Heart left ventricle (tissue), 13 donors: ENCODE measurements at regions not wholly inside any gene's neighbourhood (a gene's known extent, or its start where the extent isn't known, plus 50 kb on each side); places are given as distances from the start of the nearest gene placed in this dataset.

ENCODE experiments used
- POLR2A ChIP-seq, 2 donors: fragments of 450-650 bp; IDR thresholded peaks; one replicate each; pipeline ENCODE4 v1.6.1; 2017; ENCODE audit warnings: antibody characterized with exemption in 2 of 2, mild to moderate bottlenecking in 2 of 2, moderate library complexity in 2 of 2
- TF ChIP-seq, protein P1 (sequence below), 12 donors: fragments of 200-600 bp; sonication (generic) in 4 of 12; IDR thresholded peaks; one replicate each; pipeline versions ENCODE4 v1.5.0 to v1.8.0; 2018 to 2022; ENCODE audit warnings: antibody characterized with exemption in 12 of 12, mild to moderate bottlenecking in 5 of 12
- donor health status: ischemic (EF 13 %, LVEDD 7.1; RV severe dilation, severe dysfunction).
- donor health status: DM: no; HTN: yes; CAD: no.
- donor health status: DM: no; HTN: no; CAD: no.
- donor health status: ischemic (EF 25% LVEDD 6.9; RV normal size, moderate dysfunction).
- donor health status: ischemic (EF 25% LVEDD 5.7; RV mildly dilated, moderate dysfunction).
- donor health status: ischemic (EF 35%, LVEDD 5.7; RV mildly dilated, moderate dysfunction).
- donor health status: nonischemic (EF 11% LVEDD 7.7; RV severe dilation, severe dysfunction).
- donor health status: DM: yes; HTN: yes; CAD: no.
- donor health status: PGD.
- donor health status: ischemic (EF 29% LVEDD 5.4; RV normal size, mild dysfunction).
- donor health status: nonischemic (EF 23%, LVEDD 6.1; RV moderate dilation, normal function).

DNA sequence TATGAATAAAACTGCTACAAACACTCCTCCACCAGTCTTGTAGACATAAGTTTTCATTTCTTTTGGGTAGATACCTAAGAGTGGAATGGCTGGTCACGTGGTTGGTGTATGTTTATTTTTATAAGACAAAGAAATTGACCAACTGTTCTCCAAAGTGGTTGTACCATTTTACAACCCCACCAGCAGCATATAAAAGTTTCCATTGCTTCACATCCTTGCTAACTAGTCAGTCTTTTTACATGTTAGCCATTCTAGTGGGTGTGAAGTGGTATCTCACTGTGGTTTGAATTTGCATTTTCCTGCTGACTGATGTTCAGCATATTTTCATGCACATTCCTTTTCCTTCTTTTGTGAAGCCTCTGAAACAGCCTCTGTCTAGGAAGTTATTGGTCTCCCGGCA is 76.2 kb upstream of the ADGRG2 start:
- TF ChIP-seq, protein P1, sequence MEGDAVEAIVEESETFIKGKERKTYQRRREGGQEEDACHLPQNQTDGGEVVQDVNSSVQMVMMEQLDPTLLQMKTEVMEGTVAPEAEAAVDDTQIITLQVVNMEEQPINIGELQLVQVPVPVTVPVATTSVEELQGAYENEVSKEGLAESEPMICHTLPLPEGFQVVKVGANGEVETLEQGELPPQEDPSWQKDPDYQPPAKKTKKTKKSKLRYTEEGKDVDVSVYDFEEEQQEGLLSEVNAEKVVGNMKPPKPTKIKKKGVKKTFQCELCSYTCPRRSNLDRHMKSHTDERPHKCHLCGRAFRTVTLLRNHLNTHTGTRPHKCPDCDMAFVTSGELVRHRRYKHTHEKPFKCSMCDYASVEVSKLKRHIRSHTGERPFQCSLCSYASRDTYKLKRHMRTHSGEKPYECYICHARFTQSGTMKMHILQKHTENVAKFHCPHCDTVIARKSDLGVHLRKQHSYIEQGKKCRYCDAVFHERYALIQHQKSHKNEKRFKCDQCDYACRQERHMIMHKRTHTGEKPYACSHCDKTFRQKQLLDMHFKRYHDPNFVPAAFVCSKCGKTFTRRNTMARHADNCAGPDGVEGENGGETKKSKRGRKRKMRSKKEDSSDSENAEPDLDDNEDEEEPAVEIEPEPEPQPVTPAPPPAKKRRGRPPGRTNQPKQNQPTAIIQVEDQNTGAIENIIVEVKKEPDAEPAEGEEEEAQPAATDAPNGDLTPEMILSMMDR (IDR thresholded peaks at IDR 0.05) = no peak
- no peak for TF ChIP-seq POLR2A (IDR thresholded peaks at IDR 0.05)
